GM19351 (cell line): ENCODE measurements at regions not wholly inside any gene's neighbourhood (a gene's known extent, or its start where the extent isn't known, plus 50 kb on each side); places are given as distances from the start of the nearest gene placed in this dataset.
A peak's percentile ranks its signal among the peaks of the same experiment; 100 is the strongest.
"Not testable (repeated sequence)": the region's sequence is repeated elsewhere in the genome, so short reads cannot be mapped to it uniquely, and the experiment has no call there.

Experiments used
- ATAC-seq: cut with Tn5 transposase; IDR thresholded peaks from one replicate; pipeline ENCODE4 v1.9.1; 2021; ENCODE audit warnings: mild to moderate bottlenecking, moderate library complexity; ENCODE audit not compliant: unreplicated experiment

- ATAC-seq, result no peak
These were observed 141.6 kb upstream of the EYA4 start for GRCh38 chr6:133099573-133099972.

DNA sequence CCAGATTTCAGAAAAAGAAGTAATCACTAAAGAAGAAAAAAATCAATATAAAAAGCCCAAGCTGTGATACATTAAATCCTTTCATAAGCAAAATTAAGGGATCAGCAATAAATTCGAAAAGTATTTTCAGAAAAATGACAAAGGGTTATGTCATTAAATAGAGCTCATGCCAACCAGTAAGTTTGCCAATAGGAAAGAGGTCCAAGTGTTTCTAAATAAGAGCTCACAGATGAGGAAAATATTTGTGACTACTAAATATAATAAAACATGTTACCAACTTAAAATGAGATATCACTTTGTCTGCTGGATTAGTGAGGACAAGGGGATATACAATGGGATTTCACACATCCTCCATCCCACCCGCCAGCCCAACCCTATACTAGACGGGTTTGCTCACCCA is 140.3 kb upstream of the EYA4 start:
- ATAC-seq, result no peak

GRCh38 chr6:133101790-133102189 is 139.4 kb upstream of the EYA4 start:
- no peak for ATAC-seq

DNA sequence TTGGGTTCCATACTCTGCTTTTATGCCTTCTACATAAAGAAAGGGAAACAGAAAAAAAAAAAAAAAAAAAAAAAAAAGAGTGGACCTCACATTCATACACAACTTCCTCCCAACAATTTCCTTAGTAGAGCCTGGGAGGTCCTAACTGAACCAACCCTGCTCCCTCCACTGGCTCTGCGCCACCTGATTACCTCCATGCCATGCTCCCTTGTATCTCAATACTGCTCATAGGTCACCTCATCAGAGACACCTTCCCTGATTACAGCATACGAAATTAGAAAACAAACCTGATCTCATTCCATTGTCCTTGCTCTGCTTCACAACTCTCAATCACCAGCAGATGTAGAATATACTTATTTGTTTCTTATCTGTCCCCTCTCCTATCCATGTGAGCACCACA is 134.2 kb upstream of the EYA4 start:
- no peak for ATAC-seq

DNA sequence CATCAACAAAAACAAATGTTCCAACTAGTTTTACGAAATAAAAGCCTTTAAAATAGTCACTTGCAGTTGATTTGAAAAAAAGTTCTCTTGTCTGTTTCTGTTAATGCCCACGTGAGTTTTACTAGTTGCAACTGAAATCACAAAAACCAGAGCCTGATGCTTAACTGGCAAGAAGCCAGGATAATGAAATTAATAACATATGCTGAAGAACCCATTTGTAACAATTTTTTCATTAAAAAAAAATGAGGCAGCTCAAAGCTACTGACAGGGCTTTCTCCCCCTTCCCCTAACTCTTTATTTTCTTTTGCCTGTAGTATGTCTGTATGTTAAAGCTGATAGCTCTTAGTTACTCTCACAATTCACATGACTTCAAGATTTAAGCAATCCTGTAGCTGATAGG is 132.7 kb upstream of the EYA4 start:
- no peak for ATAC-seq

GRCh38 chr6:133114973-133115372 is 126.2 kb upstream of the EYA4 start:
- peak; percentile 68 for ATAC-seq

- ATAC-seq, result no peak
These were observed 125.2 kb upstream of the EYA4 start for GRCh38 chr6:133115946-133116345.

DNA sequence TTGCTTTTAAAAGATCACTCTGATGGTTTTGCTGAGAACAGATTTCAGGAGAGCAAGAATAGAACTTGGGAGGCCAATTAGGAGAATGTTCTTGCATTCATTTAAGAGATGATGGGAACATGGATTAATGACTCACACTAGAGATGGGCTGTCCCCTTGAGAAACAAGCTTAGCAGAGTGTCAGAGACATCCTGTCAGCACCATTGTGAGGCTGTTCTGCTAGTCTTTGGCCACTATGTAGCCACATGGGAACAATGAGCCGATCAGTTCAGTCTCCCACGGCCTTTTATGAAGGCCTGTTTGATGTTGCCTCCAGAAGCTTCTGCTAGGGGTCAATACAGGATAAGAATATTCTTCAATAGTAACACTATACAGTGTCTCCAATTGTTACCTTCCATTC is 113.0 kb upstream of the EYA4 start:
- no peak for ATAC-seq

GRCh38 chr6:133129556-133129955 is 111.6 kb upstream of the EYA4 start:
- no peak for ATAC-seq

- no peak for ATAC-seq
These were observed 110.3 kb upstream of the EYA4 start for GRCh38 chr6:133130863-133131262.

DNA sequence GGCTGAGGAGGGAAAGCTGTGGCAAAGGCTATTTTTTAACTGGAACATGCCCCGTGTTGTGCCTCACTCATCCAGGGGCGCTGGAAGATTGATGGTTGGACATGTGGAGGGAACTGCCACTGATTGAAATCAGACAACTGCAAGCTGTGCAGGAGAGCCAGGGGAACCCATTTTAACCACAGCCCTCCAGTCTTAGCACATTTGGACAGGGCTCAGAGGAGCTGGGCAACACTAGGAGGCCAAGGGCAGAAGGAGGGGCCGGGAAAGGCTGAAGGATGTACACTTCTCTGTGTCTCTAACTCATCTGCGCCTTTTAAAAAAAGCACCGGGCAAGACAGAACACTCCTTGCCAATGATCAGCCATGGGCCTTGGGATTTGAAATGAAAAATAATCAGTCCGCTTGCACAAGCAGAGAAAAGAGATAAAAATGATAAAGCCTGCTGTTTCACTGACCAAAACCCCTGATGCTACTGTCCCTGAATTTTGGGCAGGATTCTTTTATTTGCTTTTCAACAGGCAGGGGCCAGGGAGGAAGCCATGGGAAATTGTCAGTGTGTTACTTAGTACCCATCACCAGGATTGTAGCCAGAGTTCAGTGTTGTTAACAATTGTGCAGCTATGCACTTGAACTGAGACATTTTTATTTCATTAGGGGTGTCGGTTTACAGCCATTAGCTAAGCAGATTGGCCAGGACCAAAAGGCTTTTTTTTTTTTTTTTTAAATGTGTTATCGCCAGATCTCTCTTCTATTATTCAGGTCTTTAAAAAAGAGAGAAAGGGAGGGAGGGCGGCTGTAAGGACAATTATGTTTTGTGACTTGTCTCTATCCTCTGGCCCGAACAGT is 109.3 kb upstream of the EYA4 start:
- no peak for ATAC-seq

GRCh38 chr6:133132466-133132971 is 108.6 kb upstream of the EYA4 start:
- no peak for ATAC-seq

- no peak for ATAC-seq
These were observed 104.8 kb upstream of the EYA4 start for GRCh38 chr6:133136177-133136880.

DNA sequence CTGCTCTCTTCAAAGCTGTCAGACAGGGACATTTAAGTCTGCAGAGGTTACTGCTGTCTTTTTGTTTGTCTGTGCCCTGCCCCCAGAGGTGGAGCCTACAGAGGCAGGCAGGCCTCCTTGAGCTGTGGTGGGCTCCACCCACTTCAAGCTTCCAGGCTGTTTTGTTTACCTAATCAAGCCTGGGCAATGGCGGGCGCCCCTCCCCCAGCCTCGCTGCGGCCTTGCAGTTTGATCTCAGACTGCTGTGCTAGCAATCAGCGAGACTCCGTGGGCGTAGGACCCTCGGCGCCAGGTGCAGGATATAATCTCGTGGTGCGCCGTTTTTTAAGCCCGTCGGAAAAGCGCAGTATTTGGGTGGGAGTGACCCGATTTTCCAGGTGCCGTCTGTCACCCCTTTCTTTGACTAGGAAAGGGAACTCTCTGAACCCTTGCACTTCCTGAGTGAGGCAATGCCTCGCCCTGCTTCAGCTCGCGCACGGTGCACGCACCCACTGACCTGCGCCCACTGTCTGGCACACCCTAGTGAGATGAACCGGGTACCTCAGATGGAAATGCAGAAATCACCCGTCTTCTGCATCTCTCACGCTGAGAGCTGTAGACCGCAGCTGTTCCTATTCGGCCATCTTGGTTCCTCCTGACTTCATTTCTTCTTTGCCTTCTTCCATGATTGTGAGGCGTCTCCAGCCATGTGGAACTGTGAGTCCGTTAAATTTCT is 93.5 kb upstream of the EYA4 start:
- ATAC-seq, result not testable (repeated sequence)

DNA sequence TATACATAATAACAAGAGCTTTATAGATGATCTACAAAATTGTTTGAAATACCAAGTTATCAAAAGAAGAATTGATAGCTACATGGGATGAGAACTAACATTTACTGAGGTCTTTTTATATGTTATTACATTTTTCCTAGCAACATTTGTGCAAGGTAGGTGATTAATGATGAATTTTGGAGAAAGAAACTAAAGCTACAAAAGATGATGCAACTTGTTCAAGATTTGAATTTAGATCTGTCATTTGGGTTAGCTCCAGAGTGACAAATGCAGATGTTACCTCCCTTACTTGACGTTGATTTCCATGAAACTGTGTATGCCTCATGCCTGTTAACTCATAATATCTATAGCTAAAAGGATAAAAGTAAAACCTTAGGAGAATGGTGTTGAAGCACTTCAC is 84.5 kb upstream of the EYA4 start:
- ATAC-seq, result no peak

- no peak for ATAC-seq
These were observed 83.2 kb upstream of the EYA4 start for GRCh38 chr6:133157995-133158394.

- ATAC-seq, result no peak
These were observed 81.8 kb upstream of the EYA4 start for GRCh38 chr6:133159255-133159795.

DNA sequence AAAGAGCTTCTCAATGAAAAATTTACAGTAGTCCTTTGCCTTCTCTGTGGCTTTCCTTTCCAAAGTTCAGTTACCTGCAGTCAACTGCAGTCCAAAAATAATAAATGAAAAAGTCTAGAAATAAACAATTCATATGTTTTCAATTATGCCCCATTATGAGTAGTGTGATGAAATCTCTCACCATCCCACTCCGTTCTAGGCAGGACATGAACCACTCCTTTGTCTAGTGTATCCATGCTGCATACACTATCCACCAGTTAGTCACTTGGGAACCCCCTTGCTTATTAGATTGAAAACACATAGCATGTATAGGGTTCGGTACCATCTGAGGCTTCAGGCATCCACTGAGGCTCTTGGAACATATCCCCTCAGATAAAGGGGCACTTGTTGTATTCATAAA is 80.6 kb upstream of the EYA4 start:
- no peak for ATAC-seq

DNA sequence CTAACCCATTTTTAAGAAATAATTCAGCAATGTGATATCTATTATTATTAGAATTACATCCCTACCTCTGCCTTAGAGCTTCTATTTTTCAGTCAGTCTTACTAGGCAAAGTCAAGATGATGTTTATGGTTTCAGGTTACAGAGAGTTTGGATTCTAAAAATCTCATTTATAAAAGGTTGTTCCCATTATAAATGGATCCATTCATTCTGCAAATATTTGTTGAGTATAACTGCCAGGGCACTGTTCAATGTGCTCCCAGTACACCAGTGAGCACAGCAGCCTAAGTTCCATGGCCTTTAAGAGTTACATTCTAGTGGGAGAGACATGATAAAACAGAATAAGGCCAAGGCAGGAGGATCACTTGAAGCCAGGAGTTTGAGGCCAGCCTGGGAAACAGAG is 75.9 kb upstream of the EYA4 start:
- no peak for ATAC-seq

DNA sequence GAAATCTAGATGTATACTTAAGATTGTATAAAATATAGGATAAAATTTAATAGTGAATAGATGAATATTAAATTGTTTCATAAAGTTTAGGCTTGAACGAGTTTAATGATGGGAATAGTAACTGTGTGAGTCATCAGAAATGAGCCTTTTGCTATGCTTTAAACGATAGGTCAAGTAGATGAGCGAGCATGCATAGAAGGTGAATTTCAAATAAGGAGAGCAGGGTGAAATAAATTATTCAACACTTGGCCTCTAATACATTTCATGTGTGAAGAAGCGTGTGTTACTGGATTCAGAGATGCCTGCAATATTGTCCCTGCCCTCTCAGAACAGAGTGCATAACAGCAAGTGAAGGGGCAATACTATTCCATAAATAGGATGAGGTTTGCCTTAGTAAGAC is 74.4 kb upstream of the EYA4 start:
- ATAC-seq, result no peak

- no peak for ATAC-seq
These were observed 71.3 kb upstream of the EYA4 start for GRCh38 chr6:133169901-133170300.
